Loucy (cell line): ENCODE measurements at regions not wholly inside any gene's neighbourhood (a gene's known extent, or its start where the extent isn't known, plus 50 kb on each side); places are given as distances from the start of the nearest gene placed in this dataset.
"Not testable (repeated sequence)": the region's sequence is repeated elsewhere in the genome, so short reads cannot be mapped to it uniquely, and the experiment has no call there.

Experiments used
- CTCF ChIP-seq: fragments of 200-600 bp; sonication (generic); conservative IDR thresholded peaks from 2 replicates; pipeline ENCODE4 v1.5.1; 2014; ENCODE audit warnings: mild to moderate bottlenecking, antibody characterized with exemption, low read length
- EZH2phosphoT487 ChIP-seq: fragments of 200-600 bp; IDR thresholded peaks from 2 replicates; pipeline ENCODE4 v1.6.1; 2018; ENCODE audit warnings: antibody characterized with exemption, mild to moderate bottlenecking, moderate library complexity, borderline replicate concordance

GRCh38 chr21:10346933-10347615 is 174.3 kb upstream of the TPTE start:
- TF ChIP-seq CTCF, EZH2phosphoT487: not testable (repeated sequence)
